ENCODE measurements at regions not wholly inside any gene's neighbourhood (a gene's known extent, or its start where the extent isn't known, plus 50 kb on each side); places are given as distances from the start of the nearest gene placed in this dataset.

- peak in 2 of 3 donors; percentile 5 to 80 for DNase-seq
Measured at GRCh38 chr2:15042801-15043217, 410.3 kb downstream of the LRATD1 start.

- DNase-seq, result no peak
Measured at GRCh38 chr2:15043336-15044058, 411.0 kb downstream of the LRATD1 start.

GRCh38 chr2:15045054-15045453, 412.5 kb downstream of the LRATD1 start:
- no peak for DNase-seq

- no peak for DNase-seq
Measured at GRCh38 chr2:15047184-15047583, 414.7 kb downstream of the LRATD1 start.

GRCh38 chr2:15048000-15048399, 415.5 kb downstream of the LRATD1 start:
- no peak for DNase-seq

GRCh38 chr2:15049096-15049993, 416.8 kb downstream of the LRATD1 start:
- no peak for DNase-seq

GRCh38 chr2:15050483-15050882, 418.0 kb downstream of the LRATD1 start:
- peak in 1 of 3 donors; percentile 29 for DNase-seq

GRCh38 chr2:15053542-15053941, 421.0 kb downstream of the LRATD1 start:
- no peak for DNase-seq

GRCh38 chr2:15058015-15058720, 425.7 kb downstream of the LRATD1 start:
- DNase-seq, result peak in 1 of 3 donors; percentile 32

- DNase-seq, result no peak
Measured at GRCh38 chr2:15058721-15059157, 426.2 kb downstream of the LRATD1 start.

GRCh38 chr2:15059870-15060512, 427.5 kb downstream of the LRATD1 start:
- no peak for DNase-seq

- DNase-seq, result no peak
Measured at GRCh38 chr2:15061268-15061667, 428.8 kb downstream of the LRATD1 start.

GRCh38 chr2:15066138-15066537, 433.6 kb downstream of the LRATD1 start:
- no peak for DNase-seq

GRCh38 chr2:15069149-15069548, 436.6 kb downstream of the LRATD1 start:
- peak; percentile 54 to 71 (median 65) for DNase-seq

- no peak for DNase-seq
Measured at GRCh38 chr2:15072836-15073235, 440.3 kb downstream of the LRATD1 start.

- DNase-seq, result peak in 1 of 3 donors; percentile 25
Measured at GRCh38 chr2:15073664-15074063, 441.1 kb downstream of the LRATD1 start.

GRCh38 chr2:15074319-15074718, 441.8 kb downstream of the LRATD1 start:
- no peak for DNase-seq

- no peak for DNase-seq
Measured at GRCh38 chr2:15074751-15075700, 442.5 kb downstream of the LRATD1 start.

- DNase-seq, result no peak
Measured at GRCh38 chr2:15076668-15077067, 444.2 kb downstream of the LRATD1 start.

- no peak for DNase-seq
Measured at GRCh38 chr2:15081356-15081755, 448.8 kb downstream of the LRATD1 start.

Data from muscle of back (tissue), 3 donors.